Superior temporal gyrus (tissue), 1 donor: ENCODE measurements at regions not wholly inside any gene's neighbourhood (a gene's known extent, or its start where the extent isn't known, plus 50 kb on each side); places are given as distances from the start of the nearest gene placed in this dataset.
"Not testable (repeated sequence)": the region's sequence is repeated elsewhere in the genome, so short reads cannot be mapped to it uniquely, and the experiment has no call there.

Experiments
- DNase-seq: peaks from one replicate; pipeline ENCODE4 v3.0.0-alpha.2; 2016; ENCODE audit errors: extremely low spot score

GRCh38 chr2:84288293-84288692, 170.8 kb downstream of the SUCLG1 start:
- DNase-seq, result no peak

- no peak for DNase-seq
Observed at GRCh38 chr2:84286878-84287277, 172.2 kb downstream of the SUCLG1 start.

GRCh38 chr2:84285056-84285747, 173.9 kb downstream of the SUCLG1 start:
- DNase-seq, result no peak

- no peak for DNase-seq
Observed at GRCh38 chr2:84283506-84283905, 175.6 kb downstream of the SUCLG1 start.

GRCh38 chr2:84281510-84281909, 177.6 kb downstream of the SUCLG1 start:
- DNase-seq, result no peak

- no peak for DNase-seq
Observed at GRCh38 chr2:84280873-84281272, 178.2 kb downstream of the SUCLG1 start.

GRCh38 chr2:84278386-84278785, 180.7 kb downstream of the SUCLG1 start:
- DNase-seq, result no peak

GRCh38 chr2:84276590-84277255, 182.4 kb downstream of the SUCLG1 start:
- no peak for DNase-seq

- no peak for DNase-seq
Observed at GRCh38 chr2:84273406-84273805, 185.7 kb downstream of the SUCLG1 start.

GRCh38 chr2:84271977-84272376, 187.1 kb downstream of the SUCLG1 start:
- DNase-seq, result no peak

- peak; percentile 81 for DNase-seq
Observed at GRCh38 chr2:84257831-84258230, 201.2 kb downstream of the SUCLG1 start.

GRCh38 chr2:84251651-84252302, 207.3 kb downstream of the SUCLG1 start:
- no peak for DNase-seq

GRCh38 chr2:84249140-84249539, 209.9 kb downstream of the SUCLG1 start:
- no peak for DNase-seq

GRCh38 chr2:84247532-84247931, 211.5 kb downstream of the SUCLG1 start:
- DNase-seq, result no peak

GRCh38 chr2:84243788-84244733, 215.0 kb downstream of the SUCLG1 start:
- no peak for DNase-seq

GRCh38 chr2:84238907-84239306, 220.2 kb downstream of the SUCLG1 start:
- no peak for DNase-seq

- DNase-seq, result no peak
Observed at GRCh38 chr2:84236288-84236687, 222.8 kb downstream of the SUCLG1 start.

- DNase-seq, result no peak
Observed at GRCh38 chr2:84234103-84234502, 225.0 kb downstream of the SUCLG1 start.

GRCh38 chr2:84231478-84231877, 227.6 kb downstream of the SUCLG1 start:
- DNase-seq, result peak; percentile 93

GRCh38 chr2:84224121-84224520, 235.0 kb downstream of the SUCLG1 start:
- no peak for DNase-seq

- no peak for DNase-seq
Observed at GRCh38 chr2:84223191-84223590, 235.9 kb downstream of the SUCLG1 start.

- DNase-seq, result not testable (repeated sequence)
Observed at GRCh38 chr2:84221102-84221501, 238.0 kb downstream of the SUCLG1 start.
